ENCODE measurements at regions not wholly inside any gene's neighbourhood (a gene's known extent, or its start where the extent isn't known, plus 50 kb on each side); places are given as distances from the start of the nearest gene placed in this dataset.

- H3K27me3 ChIP-seq = no peaks in the 10 kb centered on the region
- no peaks in the 10 kb centered on the region for H3K9me3 ChIP-seq
- intact Hi-C loops (cut with DNase I) = loop anchor here (5.0 kb wide), 1 partner anchor 241 kb away; no protein-coding TSS in a partner anchor
- H3K36me3 ChIP-seq (replicated peaks in 1 of 2; ENCODE audit: insufficient read depth in 1 of 2, low read depth in 2 of 2) = no peaks in the 10 kb centered on the region
- no peaks in the 10 kb centered on the region for H3K4me1 ChIP-seq
- H3K4me3 ChIP-seq = no peak overlapping the region
- ATAC-seq (no peak), DNase-seq (no peak)
- 55 to 63% methylated on average over 4 of the region's 4 CpGs for WGBS, 2 donors
- H3K27ac ChIP-seq = no peak overlapping the region
- TF ChIP-seq POLR2A (IDR thresholded peaks at IDR 0.05) = no peak
- no peak for TF ChIP-seq CTCF (IDR thresholded peaks at IDR 0.05)
These were observed 144.1 kb downstream of the SOCS6 start for GRCh38 chr18:70432804-70433400.

DNA sequence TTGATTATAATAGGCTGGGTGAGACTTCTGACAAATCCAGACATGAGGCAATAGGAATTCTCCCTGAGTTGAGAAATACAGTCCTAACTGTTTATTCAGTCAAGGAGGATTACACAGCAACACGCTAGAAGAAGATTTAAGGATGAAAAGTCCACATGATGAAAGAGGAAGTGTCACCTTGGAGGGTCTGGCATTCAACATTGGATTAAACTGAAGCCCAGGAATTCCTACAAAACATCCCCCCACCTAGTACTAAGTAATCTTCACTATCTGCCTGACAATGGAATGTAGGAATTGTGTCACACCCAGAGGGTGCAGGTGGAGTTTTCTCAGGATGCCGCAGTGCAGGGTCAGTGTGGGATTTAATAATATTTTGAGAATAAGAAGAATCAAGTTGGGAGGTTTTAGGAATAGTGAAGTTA, 142.4 kb downstream of the SOCS6 start:
- Histone ChIP-seq H3K36me3 (replicated peaks in 1 of 2; ENCODE audit: insufficient read depth in 1 of 2, low read depth in 2 of 2) (no peaks in the 10 kb centered on the region), H3K27ac (no peak overlapping the region), H3K4me3 (no peak overlapping the region), H3K27me3 (no peaks in the 10 kb centered on the region), H3K4me1 (no peaks in the 10 kb centered on the region), H3K9me3 (no peaks in the 10 kb centered on the region)
- intact Hi-C loops (cut with DNase I) = loop anchor here (5.0 kb wide), 1 partner anchor 239 kb away; no protein-coding TSS in a partner anchor
- 47 to 48% methylated on average over 2 of the region's 2 CpGs for WGBS, 2 donors
- no peak for ATAC-seq
- DNase-seq = no peak
- TF ChIP-seq POLR2A (IDR thresholded peaks at IDR 0.05) (no peak), CTCF (IDR thresholded peaks at IDR 0.05) (no peak)

GRCh38 chr18:70430501-70431173, 141.8 kb downstream of the SOCS6 start:
- ATAC-seq (no peak), DNase-seq (no peak)
- H3K4me3 ChIP-seq = no peak overlapping the region

DNA sequence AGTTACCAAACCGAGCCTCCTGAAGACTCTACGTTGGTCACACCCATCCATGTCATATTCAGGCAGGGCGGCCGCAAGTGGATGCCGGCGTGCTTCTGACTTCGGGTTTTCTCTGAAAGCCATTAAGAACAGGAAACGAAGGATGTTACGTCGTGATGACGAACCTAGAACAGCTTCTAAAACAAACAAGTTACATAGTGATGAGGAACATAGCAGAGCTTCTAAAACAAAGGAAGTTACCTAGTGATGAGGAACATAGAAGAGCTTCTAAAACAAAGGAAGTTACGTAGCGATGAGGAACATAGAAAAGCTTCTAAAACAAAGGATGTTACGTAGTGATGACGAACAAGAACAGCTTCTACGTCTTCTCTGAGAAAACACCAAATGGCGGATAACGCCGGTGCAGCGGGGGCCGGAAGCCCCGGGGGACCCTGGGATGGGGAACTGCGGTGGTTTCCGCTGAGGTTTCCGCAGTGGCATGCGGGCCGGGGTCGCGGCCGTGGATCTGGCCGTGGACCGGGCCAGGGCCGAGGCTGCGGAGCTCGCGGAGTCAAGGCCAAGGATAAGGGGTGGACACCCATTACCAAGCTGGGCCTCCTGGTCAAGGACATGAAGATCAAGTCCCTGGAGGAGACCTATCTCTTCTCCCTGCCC, 141.1 kb downstream of the SOCS6 start:
- intact Hi-C loops (cut with DNase I) = loop anchor here (5.0 kb wide), 1 partner anchor 238 kb away; no protein-coding TSS in a partner anchor
- 89 to 91% methylated on average over 36 of the region's 36 CpGs for WGBS, 2 donors
- H3K27me3 ChIP-seq = no peaks in the 10 kb centered on the region

More at GRCh38 chr18:70430501-70431173, 141.8 kb downstream of the SOCS6 start:
- no peaks in the 10 kb centered on the region for H3K9me3 ChIP-seq
- no peaks in the 10 kb centered on the region for H3K36me3 ChIP-seq (replicated peaks in 1 of 2; ENCODE audit: insufficient read depth in 1 of 2, low read depth in 2 of 2)
- 88 to 89% methylated on average over 20 to 21 of the region's 26 CpGs for WGBS, 2 donors
- H3K27ac ChIP-seq = no peak overlapping the region
- no peaks in the 10 kb centered on the region for H3K27me3 ChIP-seq
- no peaks in the 10 kb centered on the region for H3K4me1 ChIP-seq
- TF ChIP-seq POLR2A (IDR thresholded peaks at IDR 0.05) (no peak), CTCF (IDR thresholded peaks at IDR 0.05) (no peak)
- intact Hi-C loops (cut with DNase I) = loop anchor here (5.0 kb wide), 1 partner anchor 238 kb away; no protein-coding TSS in a partner anchor

More for the DNA sequence above, 141.1 kb downstream of the SOCS6 start:
- no peak for ATAC-seq
- DNase-seq = no peak
- Histone ChIP-seq H3K27ac (no peak overlapping the region), H3K4me3 (no peak overlapping the region), H3K4me1 (no peaks in the 10 kb centered on the region), H3K9me3 (no peaks in the 10 kb centered on the region), H3K36me3 (replicated peaks in 1 of 2; ENCODE audit: insufficient read depth in 1 of 2, low read depth in 2 of 2) (no peaks in the 10 kb centered on the region)
- TF ChIP-seq POLR2A (IDR thresholded peaks at IDR 0.05) = no peak
- TF ChIP-seq CTCF (IDR thresholded peaks at IDR 0.05) = no peak
